ENCODE measurements at regions not wholly inside any gene's neighbourhood (a gene's known extent, or its start where the extent isn't known, plus 50 kb on each side); places are given as distances from the start of the nearest gene placed in this dataset.
A peak's percentile ranks its signal among the peaks of the same experiment; 100 is the strongest.
"Not testable (repeated sequence)": the region's sequence is repeated elsewhere in the genome, so short reads cannot be mapped to it uniquely, and the experiment has no call there.

DNA sequence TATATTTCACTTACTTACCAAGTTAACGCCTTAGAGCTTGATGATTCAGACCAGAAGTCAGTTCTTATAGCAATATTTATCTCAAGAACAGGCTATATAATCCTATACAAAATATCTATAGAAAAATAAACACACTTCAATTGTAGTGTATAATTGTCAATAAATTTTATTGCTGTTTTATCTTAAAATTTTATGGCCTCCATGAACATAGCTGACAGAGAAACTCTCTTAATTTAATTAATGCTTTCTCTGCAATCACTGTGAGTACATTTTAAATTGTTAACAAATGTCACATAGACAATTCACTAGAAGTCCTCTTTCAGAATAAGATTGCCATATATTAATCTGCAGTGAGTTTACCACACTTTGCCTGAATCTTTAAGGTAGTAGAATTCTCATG lies 178.6 kb downstream of the RFPL4B start:
- DNase-seq (ENCODE audit: low read depth) = no peak
- TF ChIP-seq, protein P1, sequence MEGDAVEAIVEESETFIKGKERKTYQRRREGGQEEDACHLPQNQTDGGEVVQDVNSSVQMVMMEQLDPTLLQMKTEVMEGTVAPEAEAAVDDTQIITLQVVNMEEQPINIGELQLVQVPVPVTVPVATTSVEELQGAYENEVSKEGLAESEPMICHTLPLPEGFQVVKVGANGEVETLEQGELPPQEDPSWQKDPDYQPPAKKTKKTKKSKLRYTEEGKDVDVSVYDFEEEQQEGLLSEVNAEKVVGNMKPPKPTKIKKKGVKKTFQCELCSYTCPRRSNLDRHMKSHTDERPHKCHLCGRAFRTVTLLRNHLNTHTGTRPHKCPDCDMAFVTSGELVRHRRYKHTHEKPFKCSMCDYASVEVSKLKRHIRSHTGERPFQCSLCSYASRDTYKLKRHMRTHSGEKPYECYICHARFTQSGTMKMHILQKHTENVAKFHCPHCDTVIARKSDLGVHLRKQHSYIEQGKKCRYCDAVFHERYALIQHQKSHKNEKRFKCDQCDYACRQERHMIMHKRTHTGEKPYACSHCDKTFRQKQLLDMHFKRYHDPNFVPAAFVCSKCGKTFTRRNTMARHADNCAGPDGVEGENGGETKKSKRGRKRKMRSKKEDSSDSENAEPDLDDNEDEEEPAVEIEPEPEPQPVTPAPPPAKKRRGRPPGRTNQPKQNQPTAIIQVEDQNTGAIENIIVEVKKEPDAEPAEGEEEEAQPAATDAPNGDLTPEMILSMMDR (conservative IDR thresholded peaks at IDR 0.05; ENCODE audit: low read depth, low read length) = no peak
- no peak overlapping the region for H3K4me3 ChIP-seq (ENCODE audit: low read depth, low read length)

DNA sequence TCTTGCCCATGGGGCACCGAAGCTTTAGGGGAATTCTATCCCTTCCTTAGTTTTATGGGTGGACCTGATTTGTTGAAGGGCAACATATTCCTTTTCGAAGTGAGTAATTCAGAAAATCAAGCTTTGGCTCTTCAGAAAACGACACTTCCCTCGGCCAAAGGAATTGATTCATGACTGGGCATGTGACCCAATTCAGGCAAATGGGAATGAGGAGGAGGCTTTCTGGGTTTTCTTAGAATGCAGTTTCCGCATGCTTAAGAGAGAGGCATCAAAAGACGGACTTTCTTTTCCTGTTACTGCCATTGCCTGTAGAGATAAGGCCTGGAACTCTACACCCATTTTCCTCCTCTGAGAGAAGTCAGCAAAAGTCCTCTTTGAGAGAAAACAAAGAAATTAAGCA lies 179.5 kb downstream of the RFPL4B start:
- no peak overlapping the region for H3K4me3 ChIP-seq (ENCODE audit: low read depth, low read length)
- TF ChIP-seq, protein P1 (conservative IDR thresholded peaks at IDR 0.05; ENCODE audit: low read depth, low read length) = no peak
- DNase-seq (ENCODE audit: low read depth) = no peak

DNA sequence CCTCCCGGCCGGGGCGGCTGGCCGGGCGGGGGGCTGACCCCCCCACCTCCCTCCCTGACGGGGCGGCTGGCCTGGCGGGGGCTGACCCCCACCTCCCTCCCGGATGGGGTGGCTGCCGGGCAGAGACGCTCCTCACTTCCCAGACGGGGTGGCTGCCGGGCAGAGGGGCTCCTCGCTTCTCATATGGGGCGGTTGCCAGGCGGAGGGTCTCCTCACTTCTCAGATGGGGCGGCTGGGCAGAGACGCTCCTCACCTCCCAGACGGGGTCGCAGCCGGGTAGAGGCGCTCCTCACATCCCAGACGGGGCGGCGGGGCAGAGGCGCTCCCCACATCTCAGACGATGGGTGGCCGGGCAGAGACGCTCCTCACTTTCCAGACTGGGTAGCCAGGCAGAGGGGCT lies 181.2 kb downstream of the RFPL4B start:
- H3K4me3 ChIP-seq (ENCODE audit: low read depth, low read length); DNase-seq (ENCODE audit: low read depth): not testable (repeated sequence)

DNA sequence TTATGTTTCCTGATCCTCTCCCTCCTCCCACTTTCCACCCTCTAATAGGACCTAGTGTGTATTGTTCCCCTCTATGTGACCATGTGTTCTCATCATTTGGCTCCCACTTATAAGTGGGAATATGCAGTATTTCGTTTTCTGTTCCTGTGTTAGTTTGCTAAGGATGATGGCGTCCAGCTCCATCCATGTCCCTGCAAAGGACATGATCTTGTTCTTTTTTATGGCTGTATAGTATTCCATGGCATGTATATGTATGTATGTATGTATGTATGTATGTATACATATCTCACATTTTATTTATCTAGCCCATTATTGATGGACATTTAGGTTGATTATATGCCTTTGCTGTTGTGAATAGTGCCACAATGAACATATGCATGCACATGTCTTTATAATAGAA lies 188.7 kb downstream of the RFPL4B start:
- no peak overlapping the region for H3K4me3 ChIP-seq (ENCODE audit: low read depth, low read length)
- TF ChIP-seq, protein P1 (conservative IDR thresholded peaks at IDR 0.05; ENCODE audit: low read depth, low read length) = no peak
- no peak for DNase-seq (ENCODE audit: low read depth)

DNA sequence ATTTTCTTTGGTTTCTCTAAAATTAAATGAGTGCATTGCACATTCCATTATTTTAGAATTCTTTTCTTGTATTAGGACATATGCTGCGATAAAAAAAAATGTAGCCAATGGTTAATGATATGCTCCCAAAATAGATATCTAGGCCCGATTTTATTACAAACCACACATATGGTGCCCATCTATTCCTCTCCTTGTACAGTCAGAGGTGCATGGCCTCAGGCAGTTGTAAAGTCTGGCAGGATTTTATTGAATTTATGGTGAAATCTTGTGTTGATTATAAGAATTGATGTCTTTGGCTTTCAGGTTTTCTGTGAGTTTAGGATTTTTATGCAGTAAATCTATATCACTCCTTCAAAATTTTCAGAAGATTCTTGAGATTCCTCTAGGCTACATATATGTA lies 192.2 kb downstream of the RFPL4B start:
- TF ChIP-seq, protein P1 (conservative IDR thresholded peaks at IDR 0.05; ENCODE audit: low read depth, low read length) = no peak
- DNase-seq (ENCODE audit: low read depth) = no peak
- no peak overlapping the region for H3K4me3 ChIP-seq (ENCODE audit: low read depth, low read length)

- TF ChIP-seq, protein P1 (conservative IDR thresholded peaks at IDR 0.05; ENCODE audit: low read depth, low read length) = peak; percentile 10
- DNase-seq (ENCODE audit: low read depth); H3K4me3 ChIP-seq (ENCODE audit: low read depth, low read length): not testable (repeated sequence)
These were observed 194.7 kb downstream of the RFPL4B start for GRCh38 chr6:112541847-112542246.

DNA sequence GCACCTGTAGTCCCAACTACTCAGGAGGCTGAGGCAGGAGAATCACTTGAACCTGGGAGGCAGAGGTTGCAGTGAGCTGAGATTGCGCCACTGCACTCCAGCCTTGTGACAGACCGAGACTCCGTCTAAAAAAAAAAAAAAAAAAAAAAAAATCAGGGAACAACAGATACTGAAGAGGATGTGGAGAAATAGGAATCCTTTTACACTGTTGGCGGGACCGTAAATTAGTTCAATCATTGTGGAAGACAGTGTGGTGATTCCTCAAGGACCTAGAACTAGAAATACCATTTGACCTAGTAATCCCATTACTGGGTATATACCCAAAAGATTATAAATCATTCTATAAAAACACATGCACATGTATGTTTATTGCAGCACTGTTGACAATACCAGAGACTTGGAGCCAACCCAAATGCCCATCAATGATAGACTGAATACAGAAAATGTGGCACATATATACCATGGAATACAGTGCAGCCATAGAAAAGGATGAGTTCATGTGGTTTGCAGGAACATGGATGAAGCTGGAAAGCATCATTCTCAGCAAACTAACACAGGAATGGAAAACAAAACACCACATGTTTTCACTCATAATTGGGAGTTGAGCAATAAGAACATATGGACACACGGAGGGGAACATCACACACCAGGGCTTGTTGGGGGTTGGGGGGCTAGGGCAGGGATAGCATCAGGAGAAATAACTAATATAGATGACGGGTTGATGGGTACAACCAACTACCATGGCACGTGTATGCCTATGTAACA lies 200.4 kb downstream of the RFPL4B start:
- H3K4me3 ChIP-seq (ENCODE audit: low read depth, low read length); DNase-seq (ENCODE audit: low read depth): not testable (repeated sequence)

DNA sequence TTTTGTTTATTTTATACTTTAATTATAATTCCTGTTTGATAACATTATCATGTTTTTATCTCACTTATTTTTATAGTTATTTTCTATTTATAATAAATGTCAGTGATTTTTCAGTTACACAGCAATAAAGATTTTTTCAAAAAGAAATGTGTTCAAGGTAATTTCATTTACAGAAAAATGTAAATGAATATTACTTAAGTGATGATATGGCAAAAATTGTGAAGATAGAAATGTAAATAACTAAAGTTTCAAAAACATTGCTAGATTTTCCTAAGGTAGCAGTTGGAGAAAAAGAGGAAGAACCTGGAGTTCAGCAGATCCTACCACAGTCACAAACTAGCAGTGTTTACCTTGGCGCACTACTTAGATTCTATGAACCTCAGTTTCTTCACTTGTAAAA lies 202.6 kb downstream of the RFPL4B start:
- TF ChIP-seq, protein P1 (conservative IDR thresholded peaks at IDR 0.05; ENCODE audit: low read depth, low read length) = no peak
- DNase-seq (ENCODE audit: low read depth) = no peak
- H3K4me3 ChIP-seq (ENCODE audit: low read depth, low read length) = no peak overlapping the region
